ENCODE measurements at regions not wholly inside any gene's neighbourhood (a gene's known extent, or its start where the extent isn't known, plus 50 kb on each side); places are given as distances from the start of the nearest gene placed in this dataset.
A peak's percentile ranks its signal among the peaks of the same experiment; 100 is the strongest.

DNA sequence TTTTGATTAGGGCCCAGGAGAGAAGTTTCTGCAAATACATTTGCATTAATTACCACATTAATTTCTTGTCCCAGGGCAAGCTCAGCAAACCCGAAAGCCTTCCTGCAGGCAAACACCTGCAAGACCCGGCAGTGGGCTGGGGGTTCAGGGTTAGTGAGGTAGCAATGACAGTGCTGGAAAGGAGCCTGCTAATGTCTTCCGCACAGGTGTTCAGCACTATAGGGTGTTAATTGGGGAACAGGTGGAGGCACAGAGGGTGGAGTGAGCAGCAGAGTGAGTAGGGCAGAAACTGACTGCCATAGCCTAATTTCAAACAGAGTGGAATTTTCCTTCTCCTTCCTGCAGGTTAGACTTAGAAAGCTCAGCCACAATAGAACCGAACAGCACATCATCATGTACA lies 50.9 kb upstream of the UBASH3B start:
- no peaks in the 10 kb centered on the region for H3K27me3 ChIP-seq (ENCODE audit: insufficient read depth, low read length, poor library complexity)
- H2BK15ac ChIP-seq (replicated peaks; ENCODE audit: low read depth) = no peak overlapping the region
- H3K4me1 ChIP-seq (ENCODE audit: control insufficient read depth, low read depth, low read length) = no peaks in the 10 kb centered on the region
- H3K79me1 ChIP-seq (ENCODE audit: low read length) = no peaks in the 10 kb centered on the region
- WGBS (ENCODE audit: extremely low coverage, insufficient coverage, low lambda C conversion rate) = no CpG with 5 or more reads among the region's 4 CpGs
- H3K36me3 ChIP-seq (ENCODE audit: control insufficient read depth, insufficient read depth, low read length) = no peaks in the 10 kb centered on the region
- DNase-seq = no peak
- no peak overlapping the region for H3K27ac ChIP-seq (ENCODE audit: low read depth, low read length)
- H2AK5ac ChIP-seq (ENCODE audit: low read length) = no peak overlapping the region
- H3K56ac ChIP-seq (ENCODE audit: low read length) = no peak overlapping the region
- no peak overlapping the region for H3K23ac ChIP-seq (ENCODE audit: low read length)
- H2BK120ac ChIP-seq (ENCODE audit: low read depth, low read length) = no peak overlapping the region
- no peak overlapping the region for H3K18ac ChIP-seq (ENCODE audit: low read length)
- no peak overlapping the region for H3K4me2 ChIP-seq (ENCODE audit: low read length)
- H3K79me2 ChIP-seq (ENCODE audit: control insufficient read depth, insufficient read depth, low read length) = no peaks in the 10 kb centered on the region
- H4K5ac ChIP-seq (ENCODE audit: low read length) = no peak overlapping the region
- H3K4ac ChIP-seq (ENCODE audit: low read depth, low read length) = no peak overlapping the region
- no peak overlapping the region for H2BK5ac ChIP-seq (ENCODE audit: low read length)
- H3K9ac ChIP-seq (ENCODE audit: low read length) = no peak overlapping the region
- no peak overlapping the region for H3K4me3 ChIP-seq (ENCODE audit: low read length)
- no peak overlapping the region for H4K8ac ChIP-seq (ENCODE audit: low read depth, low read length)

DNA sequence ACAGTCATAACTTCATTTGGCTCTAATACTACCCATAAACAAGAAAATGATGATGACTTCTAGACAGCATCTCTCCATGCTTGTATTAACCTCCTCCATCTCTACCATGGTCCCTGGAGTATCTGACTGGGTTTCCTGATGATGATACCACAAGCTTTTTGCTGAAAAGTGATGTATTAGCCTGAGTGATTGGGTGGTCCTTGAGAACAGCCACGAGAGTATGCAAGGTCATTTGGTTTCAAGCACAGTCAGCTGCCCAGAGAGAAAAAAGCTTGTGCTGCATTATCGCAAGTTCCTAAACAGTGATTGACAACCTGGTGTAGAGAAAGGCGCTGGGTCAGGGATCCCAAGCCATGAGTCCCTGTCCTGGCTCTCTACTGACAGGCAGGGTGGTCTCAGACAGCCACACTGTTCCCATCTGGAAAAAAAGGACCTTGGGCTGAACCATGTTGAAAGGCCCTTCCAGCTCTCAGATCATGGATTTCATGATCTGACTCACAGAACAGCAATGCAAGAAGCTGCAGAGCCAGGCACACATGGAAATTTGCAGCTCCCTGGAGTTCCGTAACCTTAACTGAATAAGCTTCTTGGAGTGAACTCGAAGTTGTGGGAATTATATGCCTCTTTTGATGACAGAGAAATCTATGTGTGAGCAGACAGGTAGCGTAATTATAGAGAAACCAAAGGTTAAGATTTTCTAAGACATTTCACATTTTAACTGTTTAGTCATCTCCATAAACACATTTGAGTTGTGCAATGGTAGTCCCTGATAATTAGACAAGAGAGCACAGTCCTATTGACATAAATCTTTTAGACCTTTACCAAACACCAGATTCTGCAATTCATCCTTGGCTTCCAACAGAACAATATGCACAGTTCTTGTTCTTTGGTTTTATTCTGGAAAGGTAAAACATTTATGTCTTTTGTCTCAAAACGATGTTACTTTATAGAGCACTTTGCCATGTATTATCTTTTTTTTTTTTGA lies 54.1 kb upstream of the UBASH3B start:
- Histone ChIP-seq H3K27me3 (ENCODE audit: insufficient read depth, low read length, poor library complexity) (no peaks in the 10 kb centered on the region), H2AK5ac (ENCODE audit: low read length) (no peak overlapping the region), H3K36me3 (ENCODE audit: control insufficient read depth, insufficient read depth, low read length) (no peaks in the 10 kb centered on the region), H2BK15ac (replicated peaks; ENCODE audit: low read depth) (no peak overlapping the region), H2BK120ac (ENCODE audit: low read depth, low read length) (no peak overlapping the region), H3K27ac (ENCODE audit: low read depth, low read length) (no peak overlapping the region), H4K5ac (ENCODE audit: low read length) (no peak overlapping the region), H2BK5ac (ENCODE audit: low read length) (no peak overlapping the region), H3K18ac (ENCODE audit: low read length) (no peak overlapping the region), H3K4ac (ENCODE audit: low read depth, low read length) (no peak overlapping the region), H3K79me2 (ENCODE audit: control insufficient read depth, insufficient read depth, low read length) (no peaks in the 10 kb centered on the region), H3K9ac (ENCODE audit: low read length) (no peak overlapping the region), H3K4me2 (ENCODE audit: low read length) (no peak overlapping the region), H3K23ac (ENCODE audit: low read length) (no peak overlapping the region), H3K4me1 (ENCODE audit: control insufficient read depth, low read depth, low read length) (no peaks in the 10 kb centered on the region), H3K56ac (ENCODE audit: low read length) (no peak overlapping the region), H4K8ac (ENCODE audit: low read depth, low read length) (no peak overlapping the region), H3K79me1 (ENCODE audit: low read length) (no peaks in the 10 kb centered on the region), H3K4me3 (ENCODE audit: low read length) (no peak overlapping the region)
- DNase-seq = peak; percentile 51
- WGBS (ENCODE audit: extremely low coverage, insufficient coverage, low lambda C conversion rate) = no CpG with 5 or more reads among the region's 7 CpGs

DNA sequence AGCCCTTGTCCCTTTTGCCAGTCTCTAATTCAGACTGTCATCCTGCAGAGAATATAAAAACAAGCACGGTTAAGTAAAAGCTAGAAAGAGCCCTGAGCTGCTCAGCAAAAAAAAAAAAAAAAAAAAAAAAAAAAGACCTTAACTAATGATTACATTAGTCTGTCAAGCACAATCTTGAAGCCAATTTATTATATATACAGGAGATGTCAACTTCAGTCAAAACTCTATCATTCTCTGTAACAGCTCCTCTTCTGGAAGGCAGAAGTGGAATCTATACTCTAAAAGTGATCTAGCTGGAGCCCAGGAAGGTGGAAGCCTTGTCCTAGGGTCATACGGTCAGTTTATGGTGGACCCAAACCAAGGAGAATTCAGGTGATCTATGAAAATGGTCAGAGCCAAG lies 55.2 kb upstream of the UBASH3B start:
- H3K27me3 ChIP-seq (ENCODE audit: insufficient read depth, low read length, poor library complexity) = no peaks in the 10 kb centered on the region
- H2BK5ac ChIP-seq (ENCODE audit: low read length) = no peak overlapping the region
- H3K4me3 ChIP-seq (ENCODE audit: low read length) = no peak overlapping the region
- DNase-seq = no peak
- no peak overlapping the region for H3K56ac ChIP-seq (ENCODE audit: low read length)
- no peak overlapping the region for H2AK5ac ChIP-seq (ENCODE audit: low read length)
- H3K23ac ChIP-seq (ENCODE audit: low read length) = no peak overlapping the region
- no CpG with 5 or more reads among the region's 2 CpGs for WGBS (ENCODE audit: extremely low coverage, insufficient coverage, low lambda C conversion rate)
- no peak overlapping the region for H3K4me2 ChIP-seq (ENCODE audit: low read length)
- H2BK15ac ChIP-seq (replicated peaks; ENCODE audit: low read depth) = no peak overlapping the region
- no peak overlapping the region for H3K9ac ChIP-seq (ENCODE audit: low read length)
- no peaks in the 10 kb centered on the region for H3K36me3 ChIP-seq (ENCODE audit: control insufficient read depth, insufficient read depth, low read length)
- H3K18ac ChIP-seq (ENCODE audit: low read length) = no peak overlapping the region
- H3K79me2 ChIP-seq (ENCODE audit: control insufficient read depth, insufficient read depth, low read length) = no peaks in the 10 kb centered on the region
- no peaks in the 10 kb centered on the region for H3K79me1 ChIP-seq (ENCODE audit: low read length)
- H4K8ac ChIP-seq (ENCODE audit: low read depth, low read length) = no peak overlapping the region
- no peak overlapping the region for H3K4ac ChIP-seq (ENCODE audit: low read depth, low read length)
- no peak overlapping the region for H3K27ac ChIP-seq (ENCODE audit: low read depth, low read length)
- no peaks in the 10 kb centered on the region for H3K4me1 ChIP-seq (ENCODE audit: control insufficient read depth, low read depth, low read length)
- no peak overlapping the region for H4K5ac ChIP-seq (ENCODE audit: low read length)
- H2BK120ac ChIP-seq (ENCODE audit: low read depth, low read length) = no peak overlapping the region

DNA sequence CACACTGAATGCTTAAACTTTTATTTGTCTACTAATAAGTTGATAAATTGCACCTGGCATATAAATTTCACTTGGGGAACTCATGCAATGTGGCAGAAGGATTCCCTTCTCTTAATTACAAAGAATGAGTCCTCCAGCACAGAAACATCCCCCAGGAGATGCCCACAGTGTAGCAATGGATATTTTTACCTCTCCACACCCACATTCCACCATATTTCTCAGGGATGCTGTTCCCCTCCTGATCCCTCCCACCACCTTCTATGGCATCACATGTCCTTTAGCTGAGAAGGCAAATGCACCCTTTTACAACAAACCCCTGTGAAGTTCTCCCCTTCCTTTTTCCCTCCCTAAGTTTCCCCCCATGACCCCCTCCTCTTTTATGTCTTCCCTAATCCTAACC lies 56.1 kb upstream of the UBASH3B start:
- Histone ChIP-seq H2BK5ac (ENCODE audit: low read length) (no peak overlapping the region), H4K8ac (ENCODE audit: low read depth, low read length) (no peak overlapping the region), H3K27ac (ENCODE audit: low read depth, low read length) (no peak overlapping the region), H3K79me2 (ENCODE audit: control insufficient read depth, insufficient read depth, low read length) (no peaks in the 10 kb centered on the region), H3K56ac (ENCODE audit: low read length) (no peak overlapping the region), H4K5ac (ENCODE audit: low read length) (no peak overlapping the region), H3K79me1 (ENCODE audit: low read length) (no peaks in the 10 kb centered on the region), H3K23ac (ENCODE audit: low read length) (no peak overlapping the region), H3K36me3 (ENCODE audit: control insufficient read depth, insufficient read depth, low read length) (no peaks in the 10 kb centered on the region), H3K4me2 (ENCODE audit: low read length) (no peak overlapping the region), H3K27me3 (ENCODE audit: insufficient read depth, low read length, poor library complexity) (no peaks in the 10 kb centered on the region), H3K18ac (ENCODE audit: low read length) (no peak overlapping the region), H3K9ac (ENCODE audit: low read length) (no peak overlapping the region), H3K4me3 (ENCODE audit: low read length) (no peak overlapping the region), H2BK120ac (ENCODE audit: low read depth, low read length) (no peak overlapping the region), H3K4ac (ENCODE audit: low read depth, low read length) (no peak overlapping the region), H2BK15ac (replicated peaks; ENCODE audit: low read depth) (no peak overlapping the region), H2AK5ac (ENCODE audit: low read length) (no peak overlapping the region), H3K4me1 (ENCODE audit: control insufficient read depth, low read depth, low read length) (no peaks in the 10 kb centered on the region)
- no peak for DNase-seq

DNA sequence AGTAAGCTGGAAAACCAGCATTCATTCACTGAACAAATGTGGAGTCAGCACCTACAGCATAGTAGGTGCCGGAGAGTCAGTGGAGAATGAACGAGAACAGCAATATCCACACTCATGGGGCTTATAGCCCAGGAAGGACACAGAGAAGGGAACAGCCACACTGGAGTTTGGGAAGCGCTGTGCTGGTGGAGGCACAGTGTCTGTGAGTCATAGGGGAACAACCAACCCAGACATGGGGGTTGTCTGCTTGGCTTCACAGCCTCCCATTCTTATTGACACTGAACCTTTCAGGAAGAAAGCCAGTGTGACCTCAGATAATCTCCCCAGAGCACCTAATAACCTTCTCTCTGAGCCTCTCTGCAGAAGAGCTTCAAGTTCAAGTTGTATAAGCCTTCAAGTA lies 56.6 kb upstream of the UBASH3B start:
- Histone ChIP-seq H3K4me2 (ENCODE audit: low read length) (no peak overlapping the region), H3K9ac (ENCODE audit: low read length) (no peak overlapping the region), H3K27ac (ENCODE audit: low read depth, low read length) (no peak overlapping the region), H3K18ac (ENCODE audit: low read length) (no peak overlapping the region), H3K36me3 (ENCODE audit: control insufficient read depth, insufficient read depth, low read length) (no peaks in the 10 kb centered on the region), H3K79me1 (ENCODE audit: low read length) (no peaks in the 10 kb centered on the region), H3K79me2 (ENCODE audit: control insufficient read depth, insufficient read depth, low read length) (no peaks in the 10 kb centered on the region), H3K56ac (ENCODE audit: low read length) (no peak overlapping the region), H4K8ac (ENCODE audit: low read depth, low read length) (no peak overlapping the region), H3K23ac (ENCODE audit: low read length) (no peak overlapping the region), H3K4me3 (ENCODE audit: low read length) (no peak overlapping the region), H2BK120ac (ENCODE audit: low read depth, low read length) (no peak overlapping the region), H4K5ac (ENCODE audit: low read length) (no peak overlapping the region), H2BK15ac (replicated peaks; ENCODE audit: low read depth) (no peak overlapping the region), H3K27me3 (ENCODE audit: insufficient read depth, low read length, poor library complexity) (no peaks in the 10 kb centered on the region), H2BK5ac (ENCODE audit: low read length) (no peak overlapping the region), H3K4ac (ENCODE audit: low read depth, low read length) (no peak overlapping the region), H2AK5ac (ENCODE audit: low read length) (no peak overlapping the region), H3K4me1 (ENCODE audit: control insufficient read depth, low read depth, low read length) (no peaks in the 10 kb centered on the region)
- no CpG with 5 or more reads among the region's 3 CpGs for WGBS (ENCODE audit: extremely low coverage, insufficient coverage, low lambda C conversion rate)
- DNase-seq = no peak

DNA sequence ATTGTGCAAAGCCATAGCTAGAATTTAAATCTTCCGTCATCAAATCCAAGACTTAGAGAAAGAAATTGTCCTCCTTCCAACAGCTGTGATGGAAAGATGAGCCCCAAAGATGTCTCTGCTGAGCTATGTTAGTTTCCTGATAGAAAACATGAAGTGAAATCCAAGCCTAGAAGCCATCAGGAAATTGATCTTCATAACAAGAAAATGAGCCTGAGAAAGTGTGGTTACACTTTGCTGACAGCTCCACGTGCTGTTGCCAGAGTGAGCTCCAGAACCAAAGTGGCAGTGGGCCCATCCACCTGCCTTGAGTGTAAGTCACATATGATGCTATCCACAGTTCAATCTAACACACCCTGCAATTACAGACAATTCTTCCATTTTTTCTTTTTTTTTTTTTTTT lies 58.0 kb upstream of the UBASH3B start:
- H3K9ac ChIP-seq (ENCODE audit: low read length) = no peak overlapping the region
- no CpG with 5 or more reads among the region's 2 CpGs for WGBS (ENCODE audit: extremely low coverage, insufficient coverage, low lambda C conversion rate)
- H3K79me2 ChIP-seq (ENCODE audit: control insufficient read depth, insufficient read depth, low read length) = no peaks in the 10 kb centered on the region
- no peak overlapping the region for H4K5ac ChIP-seq (ENCODE audit: low read length)
- H3K27me3 ChIP-seq (ENCODE audit: insufficient read depth, low read length, poor library complexity) = no peaks in the 10 kb centered on the region
- H4K8ac ChIP-seq (ENCODE audit: low read depth, low read length) = no peak overlapping the region
- H3K4ac ChIP-seq (ENCODE audit: low read depth, low read length) = no peak overlapping the region
- no peak for DNase-seq
- no peak overlapping the region for H3K18ac ChIP-seq (ENCODE audit: low read length)
- no peak overlapping the region for H3K4me2 ChIP-seq (ENCODE audit: low read length)
- no peak overlapping the region for H2AK5ac ChIP-seq (ENCODE audit: low read length)
- H3K4me1 ChIP-seq (ENCODE audit: control insufficient read depth, low read depth, low read length) = peaks cover 6% of the 10 kb centered on the region
- no peaks in the 10 kb centered on the region for H3K79me1 ChIP-seq (ENCODE audit: low read length)
- H3K36me3 ChIP-seq (ENCODE audit: control insufficient read depth, insufficient read depth, low read length) = no peaks in the 10 kb centered on the region
- no peak overlapping the region for H2BK5ac ChIP-seq (ENCODE audit: low read length)
- H2BK120ac ChIP-seq (ENCODE audit: low read depth, low read length) = no peak overlapping the region
- no peak overlapping the region for H3K4me3 ChIP-seq (ENCODE audit: low read length)
- H3K27ac ChIP-seq (ENCODE audit: low read depth, low read length) = no peak overlapping the region
- no peak overlapping the region for H3K56ac ChIP-seq (ENCODE audit: low read length)
- no peak overlapping the region for H2BK15ac ChIP-seq (replicated peaks; ENCODE audit: low read depth)
- no peak overlapping the region for H3K23ac ChIP-seq (ENCODE audit: low read length)

Data from mesendoderm (in vitro differentiated cells).